Thyroid gland (tissue), 4 donors: ENCODE measurements at regions not wholly inside any gene's neighbourhood (a gene's known extent, or its start where the extent isn't known, plus 50 kb on each side); places are given as distances from the start of the nearest gene placed in this dataset.

Experiments used
- DNase-seq, 2 donors: peaks; one replicate each; pipeline ENCODE4 v3.0.0-alpha.2; 2019
- H3K27ac ChIP-seq, 3 donors: fragments of 200-600 bp; sonication (generic); 1 replicate in 2 of 3; 2 replicates in 1 of 3; pipeline ENCODE4 v1.5.1; 2016 to 2019; ENCODE audit warnings: mild to moderate bottlenecking in 1 of 3, moderate library complexity in 1 of 3
- H3K27me3 ChIP-seq: fragments of 200-600 bp; sonication (generic); one replicate; pipeline ENCODE4 v1.5.1; 2019
- H3K36me3 ChIP-seq, 2 donors: fragments of 200-600 bp; sonication (generic); one replicate each; pipeline ENCODE4 v1.5.1; 2016 to 2019
- H3K4me1 ChIP-seq, 2 donors: fragments of 200-600 bp; sonication (generic); one replicate each; pipeline ENCODE4 v1.5.1; 2017 to 2019
- H3K4me3 ChIP-seq, 3 donors: fragments of 200-600 bp; sonication (generic); replicated peaks in 1 of 3; 1 replicate in 2 of 3; 2 replicates in 1 of 3; pipeline ENCODE4 v1.5.1; 2016; ENCODE audit warnings: mild to moderate bottlenecking in 1 of 3
- H3K9me3 ChIP-seq: fragments of 200-600 bp; sonication (generic); one replicate; pipeline ENCODE4 v1.5.1; 2017
- POLR2A ChIP-seq, 2 donors: fragments of 450-650 bp; IDR thresholded peaks; one replicate each; pipeline ENCODE4 v1.6.1; 2017; ENCODE audit warnings: antibody characterized with exemption in 2 of 2, mild to moderate bottlenecking in 2 of 2, moderate library complexity in 1 of 2
- WGBS, 2 donors: methylation state at CpG; one replicate each; pipeline ENCODE4 v1.1.5; 2017; 5-methylcytosine and 5-hydroxymethylcytosine counted together
- intact Hi-C: fragments of 100-400 bp; cut with DNase I; formaldehyde crosslinking; loops from one replicate; pipeline ENCODE4 v1.15.1; 2023
- TF ChIP-seq, protein P1 (sequence below), 6 experiments: fragments of 200-600 bp in 3 of 6; fragments of 450-650 bp in 3 of 6; sonication (generic) in 3 of 6; IDR thresholded peaks; one replicate each; pipeline ENCODE4 v1.5.1; 2016 to 2019; ENCODE audit warnings: antibody characterized with exemption in 6 of 6, mild to moderate bottlenecking in 2 of 6, inconsistent platforms in 1 of 6, moderate library complexity in 1 of 6

DNA sequence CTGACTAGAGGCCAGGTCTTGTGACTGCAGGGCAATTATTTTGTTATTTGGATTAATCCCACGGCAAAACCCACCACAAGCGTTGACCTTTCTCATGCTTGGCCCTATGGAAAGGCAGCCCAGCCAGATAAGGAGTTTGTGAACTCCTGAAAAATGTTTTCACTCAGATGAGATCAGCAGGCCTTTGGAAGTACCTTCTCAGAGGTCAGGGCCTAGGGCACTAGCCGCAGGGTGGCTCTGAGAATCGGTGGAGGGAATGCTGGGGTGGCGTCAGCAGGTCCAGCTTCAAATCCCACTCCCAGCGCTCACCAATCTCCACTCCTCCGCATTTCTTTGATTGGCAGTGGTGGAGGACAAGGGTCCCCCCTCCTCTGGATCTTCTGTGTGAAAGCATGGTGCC lies 194.4 kb downstream of the GADD45G start:
- Histone ChIP-seq H3K27ac (no peak overlapping the region), H3K9me3 (no peaks in the 10 kb centered on the region), H3K4me1 (no peaks in the 10 kb centered on the region), H3K4me3 (no peak overlapping the region), H3K36me3 (no peaks in the 10 kb centered on the region), H3K27me3 (no peaks in the 10 kb centered on the region)
- no peak for DNase-seq
- WGBS, 2 donors: 93% methylated on average over 7 of the region's 7 CpGs
- no peak for TF ChIP-seq POLR2A (IDR thresholded peaks at IDR 0.05)
- TF ChIP-seq, protein P1, sequence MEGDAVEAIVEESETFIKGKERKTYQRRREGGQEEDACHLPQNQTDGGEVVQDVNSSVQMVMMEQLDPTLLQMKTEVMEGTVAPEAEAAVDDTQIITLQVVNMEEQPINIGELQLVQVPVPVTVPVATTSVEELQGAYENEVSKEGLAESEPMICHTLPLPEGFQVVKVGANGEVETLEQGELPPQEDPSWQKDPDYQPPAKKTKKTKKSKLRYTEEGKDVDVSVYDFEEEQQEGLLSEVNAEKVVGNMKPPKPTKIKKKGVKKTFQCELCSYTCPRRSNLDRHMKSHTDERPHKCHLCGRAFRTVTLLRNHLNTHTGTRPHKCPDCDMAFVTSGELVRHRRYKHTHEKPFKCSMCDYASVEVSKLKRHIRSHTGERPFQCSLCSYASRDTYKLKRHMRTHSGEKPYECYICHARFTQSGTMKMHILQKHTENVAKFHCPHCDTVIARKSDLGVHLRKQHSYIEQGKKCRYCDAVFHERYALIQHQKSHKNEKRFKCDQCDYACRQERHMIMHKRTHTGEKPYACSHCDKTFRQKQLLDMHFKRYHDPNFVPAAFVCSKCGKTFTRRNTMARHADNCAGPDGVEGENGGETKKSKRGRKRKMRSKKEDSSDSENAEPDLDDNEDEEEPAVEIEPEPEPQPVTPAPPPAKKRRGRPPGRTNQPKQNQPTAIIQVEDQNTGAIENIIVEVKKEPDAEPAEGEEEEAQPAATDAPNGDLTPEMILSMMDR (IDR thresholded peaks at IDR 0.05): no peak
- intact Hi-C loops: no loop called here

GRCh38 chr9:89799766-89800165 lies 195.0 kb downstream of the GADD45G start:
- Histone ChIP-seq H3K27me3 (no peaks in the 10 kb centered on the region), H3K36me3 (no peaks in the 10 kb centered on the region), H3K9me3 (no peaks in the 10 kb centered on the region), H3K4me3 (no peak overlapping the region), H3K27ac (no peak overlapping the region), H3K4me1 (no peaks in the 10 kb centered on the region)
- intact Hi-C loops: no loop called here
- 75 to 79% methylated on average over 3 of the region's 3 CpGs for WGBS, 2 donors
- no peak for DNase-seq
- TF ChIP-seq POLR2A (IDR thresholded peaks at IDR 0.05): no peak
- TF ChIP-seq, protein P1 (IDR thresholded peaks at IDR 0.05): no peak

GRCh38 chr9:89801341-89801740 lies 196.5 kb downstream of the GADD45G start:
- no peak for DNase-seq
- Histone ChIP-seq H3K27me3 (no peaks in the 10 kb centered on the region), H3K4me3 (no peak overlapping the region), H3K36me3 (no peaks in the 10 kb centered on the region), H3K9me3 (no peaks in the 10 kb centered on the region), H3K27ac (no peak overlapping the region), H3K4me1 (no peaks in the 10 kb centered on the region)
- intact Hi-C loops: no loop called here
- WGBS, 2 donors: 81 to 88% methylated on average over 4 of the region's 4 CpGs
- TF ChIP-seq, protein P1 (IDR thresholded peaks at IDR 0.05): no peak
- TF ChIP-seq POLR2A (IDR thresholded peaks at IDR 0.05): no peak

- Histone ChIP-seq H3K27me3 (no peaks in the 10 kb centered on the region), H3K4me3 (no peak overlapping the region), H3K4me1 (no peaks in the 10 kb centered on the region), H3K27ac (no peak overlapping the region), H3K36me3 (no peaks in the 10 kb centered on the region), H3K9me3 (no peaks in the 10 kb centered on the region)
- intact Hi-C loops: no loop called here
- no peak for TF ChIP-seq POLR2A (IDR thresholded peaks at IDR 0.05)
- TF ChIP-seq, protein P1 (IDR thresholded peaks at IDR 0.05): no peak
- no peak for DNase-seq
- WGBS, 2 donors: 76 to 85% methylated on average over 13 of the region's 13 CpGs
Observed at GRCh38 chr9:89801742-89802670, 197.2 kb downstream of the GADD45G start.

- H3K4me1 ChIP-seq: no peaks in the 10 kb centered on the region
- no peaks in the 10 kb centered on the region for H3K36me3 ChIP-seq
- TF ChIP-seq, protein P1 (IDR thresholded peaks at IDR 0.05): no peak
- TF ChIP-seq POLR2A (IDR thresholded peaks at IDR 0.05): no peak
- no peaks in the 10 kb centered on the region for H3K9me3 ChIP-seq
- no peaks in the 10 kb centered on the region for H3K27me3 ChIP-seq
- peak; percentile 56 to 57 for DNase-seq
- no peak overlapping the region for H3K27ac ChIP-seq
- intact Hi-C loops: no loop called here
- no peak overlapping the region for H3K4me3 ChIP-seq
- WGBS, 2 donors: 41 to 51% methylated on average over 6 to 8 of the region's 8 CpGs
Observed at GRCh38 chr9:89802781-89803355, 198.1 kb downstream of the GADD45G start.
